Astrocyte (in vitro differentiated cells and primary cell): ENCODE measurements at regions not wholly inside any gene's neighbourhood (a gene's known extent, or its start where the extent isn't known, plus 50 kb on each side); places are given as distances from the start of the nearest gene placed in this dataset.

Source experiments
- DNase-seq: peaks from one replicate; pipeline ENCODE4 v3.0.0-alpha.2; 2010; ENCODE audit warnings: low read depth
- FAIRE-seq: peaks from 2 replicates; lab custom pipeline; 2011; peaks lifted over from hg19 to GRCh38; lab: Jason Lieb, UNC
- H2AFZ ChIP-seq: 2 replicates; pipeline ENCODE4 v1.6.0; 2012; ENCODE audit warnings: low read depth, low read length, inconsistent platforms
- H3K27ac ChIP-seq: 2 replicates; pipeline ENCODE4 v1.5.1; 2011; ENCODE audit warnings: low read depth, low read length, inconsistent platforms
- H3K27me3 ChIP-seq: 2 replicates; pipeline ENCODE4 v1.6.0; 2011; ENCODE audit warnings: low read length, inconsistent platforms; ENCODE audit not compliant: insufficient read depth
- H3K36me3 ChIP-seq: 2 replicates; pipeline ENCODE4 v1.5.1; 2011; ENCODE audit warnings: low read length, inconsistent platforms; ENCODE audit not compliant: insufficient read depth
- H3K4me1 ChIP-seq: 2 replicates; pipeline ENCODE4 v1.5.1; 2011; ENCODE audit warnings: low read length, inconsistent platforms; ENCODE audit not compliant: insufficient read depth
- H3K4me2 ChIP-seq: 2 replicates; pipeline ENCODE4 v1.6.0; 2012; ENCODE audit warnings: low read length, inconsistent platforms
- H3K4me3 ChIP-seq: 2 replicates; pipeline ENCODE4 v1.5.1; 2011; ENCODE audit warnings: low read depth, mild to moderate bottlenecking, low read length, inconsistent platforms; ENCODE audit not compliant: insufficient read depth
- H3K79me2 ChIP-seq: 2 replicates; pipeline ENCODE4 v1.6.0; 2012; ENCODE audit warnings: mild to moderate bottlenecking, low read length, inconsistent platforms; ENCODE audit not compliant: insufficient read depth
- H3K9ac ChIP-seq: 2 replicates; pipeline ENCODE4 v1.6.0; 2012; ENCODE audit warnings: mild to moderate bottlenecking, low read length, inconsistent platforms
- H3K9me3 ChIP-seq: 2 replicates; pipeline ENCODE4 v1.5.1; 2012; ENCODE audit warnings: low read depth, mild to moderate bottlenecking, low read length, inconsistent platforms; ENCODE audit not compliant: insufficient read depth
- H4K20me1 ChIP-seq: 2 replicates; pipeline ENCODE4 v1.6.0; 2012; ENCODE audit warnings: low read length, inconsistent platforms; ENCODE audit not compliant: insufficient read depth
- H3K27ac Mint-ChIP-seq: one replicate; pipeline ENCODE4 v1.8.0; 2021; ENCODE audit warnings: mild to moderate bottlenecking, mixed read lengths; ENCODE audit not compliant: unreplicated experiment
- H3K27me3 Mint-ChIP-seq: one replicate; pipeline ENCODE4 v1.8.0; 2021; ENCODE audit warnings: low read depth, mixed read lengths; ENCODE audit not compliant: unreplicated experiment
- H3K36me3 Mint-ChIP-seq: one replicate; pipeline ENCODE4 v1.8.0; 2021; ENCODE audit warnings: low read depth, mixed read lengths; ENCODE audit not compliant: unreplicated experiment
- H3K4me1 Mint-ChIP-seq: one replicate; pipeline ENCODE4 v1.8.0; 2021; ENCODE audit warnings: low read depth, mixed read lengths; ENCODE audit not compliant: unreplicated experiment
- H3K4me3 Mint-ChIP-seq: one replicate; pipeline ENCODE4 v1.8.0; 2021; ENCODE audit warnings: mild to moderate bottlenecking, moderate library complexity, mixed read lengths; ENCODE audit not compliant: unreplicated experiment
- H3K9me3 Mint-ChIP-seq: one replicate; pipeline ENCODE4 v1.8.0; 2021; ENCODE audit warnings: mild to moderate bottlenecking, mixed read lengths; ENCODE audit not compliant: unreplicated experiment
- CTCF ChIP-seq: IDR thresholded peaks from 2 replicates; pipeline ENCODE4 v1.5.1; 2011; ENCODE audit warnings: low read depth, mild to moderate bottlenecking, inconsistent platforms, low read length, moderate library complexity; ENCODE audit not compliant: insufficient read depth
- EZH2 ChIP-seq: IDR thresholded peaks from 2 replicates; pipeline ENCODE4 v1.6.1; 2012; ENCODE audit warnings: mild to moderate bottlenecking, low read length, inconsistent platforms; ENCODE audit not compliant: insufficient read depth

- no peaks in the 10 kb centered on the region for H3K27me3 ChIP-seq
- H3K36me3 Mint-ChIP-seq, result no peaks in the 10 kb centered on the region
- no peak overlapping the region for H3K4me3 Mint-ChIP-seq
- no peak overlapping the region for H3K9ac ChIP-seq
- no peaks in the 10 kb centered on the region for H3K79me2 ChIP-seq
- no peak overlapping the region for H3K27ac ChIP-seq
- FAIRE-seq (no peak), DNase-seq (no peak)
- H3K9me3 ChIP-seq, result no peaks in the 10 kb centered on the region
- H3K36me3 ChIP-seq, result no peaks in the 10 kb centered on the region
- H2AFZ ChIP-seq, result no peak overlapping the region
- no peaks in the 10 kb centered on the region for H3K4me1 ChIP-seq
- peaks cover 13% of the 10 kb centered on the region for H3K27me3 Mint-ChIP-seq
- H3K27ac Mint-ChIP-seq, result no peak overlapping the region
- H3K4me3 ChIP-seq, result no peak overlapping the region
- no peaks in the 10 kb centered on the region for H3K9me3 Mint-ChIP-seq
- H3K4me1 Mint-ChIP-seq, result no peaks in the 10 kb centered on the region
- no peak overlapping the region for H3K4me2 ChIP-seq
- TF ChIP-seq CTCF (no peak), EZH2 (no peak)
- no peaks in the 10 kb centered on the region for H4K20me1 ChIP-seq
Observed at GRCh38 chr1:14263225-14263624, 335.3 kb upstream of the KAZN start.

- H3K9me3 Mint-ChIP-seq, result no peaks in the 10 kb centered on the region
- Histone ChIP-seq H3K36me3 (no peaks in the 10 kb centered on the region), H4K20me1 (no peaks in the 10 kb centered on the region), H3K4me3 (no peak overlapping the region), H3K4me1 (no peaks in the 10 kb centered on the region), H3K27me3 (no peaks in the 10 kb centered on the region), H2AFZ (no peak overlapping the region), H3K4me2 (no peak overlapping the region), H3K27ac (no peak overlapping the region), H3K79me2 (no peaks in the 10 kb centered on the region), H3K9me3 (no peaks in the 10 kb centered on the region), H3K9ac (no peak overlapping the region)
- H3K4me1 Mint-ChIP-seq, result no peaks in the 10 kb centered on the region
- H3K27ac Mint-ChIP-seq, result no peak overlapping the region
- no peak overlapping the region for H3K4me3 Mint-ChIP-seq
- FAIRE-seq (no peak), DNase-seq (no peak)
- peaks cover 13% of the 10 kb centered on the region for H3K27me3 Mint-ChIP-seq
- no peaks in the 10 kb centered on the region for H3K36me3 Mint-ChIP-seq
- TF ChIP-seq CTCF, result no peak
- TF ChIP-seq EZH2, result no peak
Observed at GRCh38 chr1:14263671-14264070, 334.8 kb upstream of the KAZN start.

- H3K4me2 ChIP-seq, result no peak overlapping the region
- Mint-ChIP-seq H3K36me3 (no peaks in the 10 kb centered on the region), H3K4me3 (no peak overlapping the region), H3K27me3 (peaks cover 9% of the 10 kb centered on the region), H3K4me1 (no peaks in the 10 kb centered on the region), H3K9me3 (no peaks in the 10 kb centered on the region), H3K27ac (no peak overlapping the region)
- no peaks in the 10 kb centered on the region for H3K36me3 ChIP-seq
- no peak overlapping the region for H3K9ac ChIP-seq
- DNase-seq (no peak), FAIRE-seq (no peak)
- no peaks in the 10 kb centered on the region for H3K79me2 ChIP-seq
- H3K4me1 ChIP-seq, result no peaks in the 10 kb centered on the region
- no peak overlapping the region for H3K27ac ChIP-seq
- no peak overlapping the region for H2AFZ ChIP-seq
- H3K9me3 ChIP-seq, result no peaks in the 10 kb centered on the region
- H3K27me3 ChIP-seq, result no peaks in the 10 kb centered on the region
- no peak for TF ChIP-seq CTCF
- TF ChIP-seq EZH2, result no peak
- H4K20me1 ChIP-seq, result no peaks in the 10 kb centered on the region
- no peak overlapping the region for H3K4me3 ChIP-seq
Observed at GRCh38 chr1:14265495-14265894, 333.0 kb upstream of the KAZN start.
